ENCODE measurements at regions not wholly inside any gene's neighbourhood (a gene's known extent, or its start where the extent isn't known, plus 50 kb on each side); places are given as distances from the start of the nearest gene placed in this dataset.

GRCh38 chr6:159464816-159465215 lies 228.2 kb downstream of the SOD2 start:
- CTCF ChIA-PET: interaction anchor here (0.7 kb wide), 1 partner anchor 9 kb away, joined by 3 read pairs; no protein-coding TSS in a partner anchor
- no peak for DNase-seq (ENCODE audit: low read depth, low spot score)

GRCh38 chr6:159463119-159463829 lies 229.8 kb downstream of the SOD2 start:
- no peak for DNase-seq (ENCODE audit: low read depth, low spot score)
- CTCF ChIA-PET: interaction anchor here (1.0 to 1.4 kb wide), 3 partner anchors 12 to 292 kb away, joined by 3 to 9 read pairs (median 3); no protein-coding TSS in a partner anchor

More at GRCh38 chr6:159464816-159465215, 228.2 kb downstream of the SOD2 start:
- no peak overlapping the region for H3K4me3 ChIP-seq (ENCODE audit: low read depth, low read length)
- POLR2A ChIA-PET: no interaction called here
- TF ChIP-seq, protein P1, sequence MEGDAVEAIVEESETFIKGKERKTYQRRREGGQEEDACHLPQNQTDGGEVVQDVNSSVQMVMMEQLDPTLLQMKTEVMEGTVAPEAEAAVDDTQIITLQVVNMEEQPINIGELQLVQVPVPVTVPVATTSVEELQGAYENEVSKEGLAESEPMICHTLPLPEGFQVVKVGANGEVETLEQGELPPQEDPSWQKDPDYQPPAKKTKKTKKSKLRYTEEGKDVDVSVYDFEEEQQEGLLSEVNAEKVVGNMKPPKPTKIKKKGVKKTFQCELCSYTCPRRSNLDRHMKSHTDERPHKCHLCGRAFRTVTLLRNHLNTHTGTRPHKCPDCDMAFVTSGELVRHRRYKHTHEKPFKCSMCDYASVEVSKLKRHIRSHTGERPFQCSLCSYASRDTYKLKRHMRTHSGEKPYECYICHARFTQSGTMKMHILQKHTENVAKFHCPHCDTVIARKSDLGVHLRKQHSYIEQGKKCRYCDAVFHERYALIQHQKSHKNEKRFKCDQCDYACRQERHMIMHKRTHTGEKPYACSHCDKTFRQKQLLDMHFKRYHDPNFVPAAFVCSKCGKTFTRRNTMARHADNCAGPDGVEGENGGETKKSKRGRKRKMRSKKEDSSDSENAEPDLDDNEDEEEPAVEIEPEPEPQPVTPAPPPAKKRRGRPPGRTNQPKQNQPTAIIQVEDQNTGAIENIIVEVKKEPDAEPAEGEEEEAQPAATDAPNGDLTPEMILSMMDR (IDR thresholded peaks at IDR 0.05; ENCODE audit: insufficient read depth, low read length, missing control alignments): no peak

GRCh38 chr6:159462431-159462830 lies 230.6 kb downstream of the SOD2 start:
- ChIA-PET CTCF (interaction anchor here (1.1 to 1.4 kb wide), 2 partner anchors 13 to 288 kb away, joined by 3 to 9 read pairs; no protein-coding TSS in a partner anchor), POLR2A (no interaction called here)
- H3K4me3 ChIP-seq (ENCODE audit: low read depth, low read length): no peak overlapping the region
- DNase-seq (ENCODE audit: low read depth, low spot score): no peak
- TF ChIP-seq, protein P1 (IDR thresholded peaks at IDR 0.05; ENCODE audit: insufficient read depth, low read length, missing control alignments): no peak

More at GRCh38 chr6:159463119-159463829, 229.8 kb downstream of the SOD2 start:
- no peak overlapping the region for H3K4me3 ChIP-seq (ENCODE audit: low read depth, low read length)
- TF ChIP-seq, protein P1 (IDR thresholded peaks at IDR 0.05; ENCODE audit: insufficient read depth, low read length, missing control alignments): no peak
- POLR2A ChIA-PET: no interaction called here

- CTCF ChIA-PET: interaction anchor here (1.1 to 1.4 kb wide), 2 partner anchors 14 to 288 kb away, joined by 3 to 9 read pairs; no protein-coding TSS in a partner anchor
- no peak overlapping the region for H3K4me3 ChIP-seq (ENCODE audit: low read depth, low read length)
- POLR2A ChIA-PET: no interaction called here
- DNase-seq (ENCODE audit: low read depth, low spot score): no peak
- TF ChIP-seq, protein P1 (IDR thresholded peaks at IDR 0.05; ENCODE audit: insufficient read depth, low read length, missing control alignments): no peak
Measured at GRCh38 chr6:159461998-159462397, 231.0 kb downstream of the SOD2 start.

GRCh38 chr6:159461266-159461665 lies 231.8 kb downstream of the SOD2 start:
- DNase-seq (ENCODE audit: low read depth, low spot score): no peak
- TF ChIP-seq, protein P1 (IDR thresholded peaks at IDR 0.05; ENCODE audit: insufficient read depth, low read length, missing control alignments): no peak
- H3K4me3 ChIP-seq (ENCODE audit: low read depth, low read length): no peak overlapping the region
- ChIA-PET CTCF (no interaction called here), POLR2A (no interaction called here)

DNA sequence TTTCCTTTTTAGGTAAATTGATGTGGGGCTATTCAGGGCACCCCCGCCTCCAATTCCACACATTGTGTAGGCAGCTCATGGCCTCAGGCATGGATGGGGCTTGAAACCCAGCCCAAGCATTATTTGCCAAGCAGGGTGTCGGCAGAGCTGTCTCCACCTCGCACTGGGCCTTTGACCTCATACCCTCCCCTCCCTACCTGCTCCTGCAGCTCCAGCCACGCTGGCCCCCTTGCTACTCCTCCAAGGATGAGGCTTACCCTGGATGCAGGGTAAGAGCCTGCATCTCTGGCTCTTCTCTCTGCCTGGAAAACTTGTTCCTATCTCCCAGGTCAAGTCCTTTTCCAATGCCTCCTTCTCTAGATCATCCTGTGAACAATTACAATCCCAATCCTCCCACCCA lies 232.6 kb downstream of the SOD2 start:
- no peak overlapping the region for H3K4me3 ChIP-seq (ENCODE audit: low read depth, low read length)
- POLR2A ChIA-PET: no interaction called here
- CTCF ChIA-PET: no interaction called here
- TF ChIP-seq, protein P1 (IDR thresholded peaks at IDR 0.05; ENCODE audit: insufficient read depth, low read length, missing control alignments): no peak
- no peak for DNase-seq (ENCODE audit: low read depth, low spot score)
